Body of pancreas (tissue), 4 donors: ENCODE measurements at regions not wholly inside any gene's neighbourhood (a gene's known extent, or its start where the extent isn't known, plus 50 kb on each side); places are given as distances from the start of the nearest gene placed in this dataset.

Source experiments
- CTCF ChIP-seq, 7 experiments: fragments of 450-650 bp in 4 of 7; fragments of 200-600 bp in 3 of 7; sonication (generic) in 3 of 7; IDR thresholded peaks; one replicate each; pipeline ENCODE4 v1.5.1; 2016 to 2019; ENCODE audit warnings: antibody characterized with exemption in 7 of 7
- POLR2A ChIP-seq, 3 donors: fragments of 450-650 bp; IDR thresholded peaks; one replicate each; pipeline ENCODE4 v1.6.1; 2016; ENCODE audit warnings: antibody characterized with exemption in 3 of 3, mild to moderate bottlenecking in 2 of 3

- no peak for TF ChIP-seq CTCF (IDR thresholded peaks at IDR 0.05)
- TF ChIP-seq POLR2A (IDR thresholded peaks at IDR 0.05): no peak
These were observed 131.7 kb upstream of the ITGA6 start for GRCh38 chr2:172295677-172296076.
